Prostate gland (tissue), 2 donors: ENCODE measurements at regions not wholly inside any gene's neighbourhood (a gene's known extent, or its start where the extent isn't known, plus 50 kb on each side); places are given as distances from the start of the nearest gene placed in this dataset.
A peak's percentile ranks its signal among the peaks of the same experiment; 100 is the strongest.
"Not testable (repeated sequence)": the region's sequence is repeated elsewhere in the genome, so short reads cannot be mapped to it uniquely, and the experiment has no call there.

ENCODE experiments used
- DNase-seq: peaks from one replicate; pipeline ENCODE4 v3.0.0-alpha.2; 2019; ENCODE audit warnings: low spot score
- H3K27ac ChIP-seq, 2 donors: fragments of 200-600 bp; sonication (generic); 2 replicates each; pipeline ENCODE4 v1.5.1; 2017 to 2019
- H3K27me3 ChIP-seq: fragments of 200-600 bp; sonication (generic); replicated peaks from 2 replicates; pipeline ENCODE4 v1.5.1; 2019; ENCODE audit not compliant: insufficient read depth
- H3K36me3 ChIP-seq, 2 donors: fragments of 200-600 bp; sonication (generic); 1 replicate in 1 of 2; 2 replicates in 1 of 2; pipeline versions ENCODE4 v1.5.1 to v1.8.1; 2017 to 2019
- H3K4me1 ChIP-seq: fragments of 200-600 bp; sonication (generic); replicated peaks from 2 replicates; pipeline ENCODE4 v1.5.1; 2019
- H3K4me3 ChIP-seq, 2 donors: fragments of 200-600 bp; sonication (generic); 2 replicates each; pipeline ENCODE4 v1.5.1; 2017 to 2019
- H3K9me3 ChIP-seq: fragments of 200-600 bp; sonication (generic); 2 replicates; pipeline ENCODE4 v1.5.1; 2017
- POLR2AphosphoS5 ChIP-seq: sonication (generic); formaldehyde crosslinking; IDR thresholded peaks from one replicate; pipeline ENCODE4 v1.6.1; 2017; ENCODE audit warnings: antibody characterized with exemption
- WGBS: methylation state at CpG from one replicate; pipeline ENCODE4 v1.1.5; 2018; 5-methylcytosine and 5-hydroxymethylcytosine counted together
- intact Hi-C: fragments of 100-400 bp; cut with DNase I; formaldehyde crosslinking; loops from one replicate; pipeline ENCODE4 v1.14.2; 2022

- DNase-seq = peak; percentile 21
- not testable (repeated sequence) for H3K4me3 ChIP-seq
- WGBS = 33% methylated on average over 31 of the region's 32 CpGs
These were observed 121.2 kb downstream of the NPIPB11 start for GRCh38 chr16:29285151-29285885.

GRCh38 chr16:29284723-29285122 is 121.8 kb downstream of the NPIPB11 start:
- H3K9me3 ChIP-seq, H3K27ac ChIP-seq, intact Hi-C loops, H3K27me3 ChIP-seq, H3K4me3 ChIP-seq, H3K4me1 ChIP-seq, H3K36me3 ChIP-seq, DNase-seq: not testable (repeated sequence)
- WGBS = 76% methylated on average over 5 of the region's 5 CpGs

More at GRCh38 chr16:29285151-29285885, 121.2 kb downstream of the NPIPB11 start:
- TF ChIP-seq POLR2AphosphoS5 = peak; percentile 15
- H3K36me3 ChIP-seq, intact Hi-C loops, H3K9me3 ChIP-seq, H3K27ac ChIP-seq, H3K4me1 ChIP-seq, H3K27me3 ChIP-seq: not testable (repeated sequence)

GRCh38 chr16:29284159-29284558 is 122.4 kb downstream of the NPIPB11 start:
- DNase-seq, H3K36me3 ChIP-seq, H3K27ac ChIP-seq, intact Hi-C loops, H3K4me3 ChIP-seq, H3K9me3 ChIP-seq, H3K27me3 ChIP-seq, H3K4me1 ChIP-seq: not testable (repeated sequence)
- WGBS = 83% methylated on average over 4 of the region's 4 CpGs

GRCh38 chr16:29278097-29278871 is 128.2 kb downstream of the NPIPB11 start:
- H3K4me3 ChIP-seq, DNase-seq, H3K4me1 ChIP-seq, H3K9me3 ChIP-seq, H3K36me3 ChIP-seq, H3K27ac ChIP-seq, intact Hi-C loops, H3K27me3 ChIP-seq: not testable (repeated sequence)
- WGBS = 41% methylated on average over 6 of the region's 8 CpGs

GRCh38 chr16:29276446-29276845 is 130.1 kb downstream of the NPIPB11 start:
- H3K4me1 ChIP-seq, DNase-seq, H3K36me3 ChIP-seq, H3K27me3 ChIP-seq, intact Hi-C loops, H3K27ac ChIP-seq, H3K4me3 ChIP-seq, H3K9me3 ChIP-seq: not testable (repeated sequence)
- 85% methylated on average over 5 of the region's 5 CpGs for WGBS

- H3K4me1 ChIP-seq, H3K36me3 ChIP-seq, DNase-seq, H3K27ac ChIP-seq, intact Hi-C loops, H3K27me3 ChIP-seq, H3K4me3 ChIP-seq, H3K9me3 ChIP-seq: not testable (repeated sequence)
- WGBS = 93% methylated on average over 12 of the region's 12 CpGs
These were observed 132.2 kb downstream of the NPIPB11 start for GRCh38 chr16:29274055-29275035.

- H3K27me3 ChIP-seq, intact Hi-C loops, H3K4me1 ChIP-seq, H3K9me3 ChIP-seq, H3K4me3 ChIP-seq, H3K27ac ChIP-seq, DNase-seq, H3K36me3 ChIP-seq: not testable (repeated sequence)
- WGBS = 91% methylated on average over 9 of the region's 9 CpGs
These were observed 133.0 kb downstream of the NPIPB11 start for GRCh38 chr16:29273298-29274054.

- H3K27me3 ChIP-seq, H3K4me1 ChIP-seq, H3K4me3 ChIP-seq, H3K36me3 ChIP-seq, intact Hi-C loops, DNase-seq, H3K27ac ChIP-seq, H3K9me3 ChIP-seq: not testable (repeated sequence)
- WGBS = 44% methylated on average over 11 of the region's 19 CpGs
These were observed 134.5 kb downstream of the NPIPB11 start for GRCh38 chr16:29271721-29272675.

- H3K27ac ChIP-seq, intact Hi-C loops, H3K4me1 ChIP-seq, H3K27me3 ChIP-seq, H3K36me3 ChIP-seq, H3K9me3 ChIP-seq, H3K4me3 ChIP-seq, DNase-seq: not testable (repeated sequence)
These were observed 135.6 kb downstream of the NPIPB11 start for GRCh38 chr16:29270923-29271322.

GRCh38 chr16:29270033-29270432 is 136.5 kb downstream of the NPIPB11 start:
- DNase-seq, H3K27me3 ChIP-seq, H3K36me3 ChIP-seq, H3K9me3 ChIP-seq, intact Hi-C loops, H3K27ac ChIP-seq, H3K4me1 ChIP-seq, H3K4me3 ChIP-seq: not testable (repeated sequence)
